ENCODE measurements at regions not wholly inside any gene's neighbourhood (a gene's known extent, or its start where the extent isn't known, plus 50 kb on each side); places are given as distances from the start of the nearest gene placed in this dataset.
A peak's percentile ranks its signal among the peaks of the same experiment; 100 is the strongest.

GRCh38 chr16:16868727-16869126 is 489.8 kb downstream of the NPIPA7 start:
- Histone ChIP-seq H3K9me3 (ENCODE audit: low read length) (no peaks in the 10 kb centered on the region), H3K4me3 (ENCODE audit: low read length) (no peak overlapping the region), H3K27ac (ENCODE audit: low read depth, low read length) (no peak overlapping the region), H3K36me3 (ENCODE audit: insufficient read depth, low read length) (no peaks in the 10 kb centered on the region), H3K27me3 (ENCODE audit: insufficient read depth, low read length, poor library complexity, severe bottlenecking) (no peaks in the 10 kb centered on the region), H3K4me1 (ENCODE audit: insufficient read depth, low read length) (no peaks in the 10 kb centered on the region)
- ChIA-PET POLR2A (no interaction called here), CTCF (no interaction called here)
- H3K4me1 Mint-ChIP-seq, result no peaks in the 10 kb centered on the region
- no peaks in the 10 kb centered on the region for H3K36me3 Mint-ChIP-seq
- H3K27me3 Mint-ChIP-seq, result peaks cover 6 to 36% of the 10 kb centered on the region in 2 donors
- no peak for DNase-seq
- peaks cover 0 to 3% (median 0%) of the 10 kb centered on the region in 5 donors for H3K9me3 Mint-ChIP-seq
- peak overlapping the region in 1 of 8 donors; percentile 38 for H3K27ac Mint-ChIP-seq
- H3K4me3 Mint-ChIP-seq, result no peak overlapping the region

GRCh38 chr16:16869746-16870145 is 490.8 kb downstream of the NPIPA7 start:
- H3K27ac Mint-ChIP-seq, result no peak overlapping the region
- ChIA-PET POLR2A (no interaction called here), CTCF (interaction anchor here (1.0 kb wide), 1 partner anchor 9 kb away, joined by 3 read pairs; no protein-coding TSS in a partner anchor)
- H3K36me3 Mint-ChIP-seq, result no peaks in the 10 kb centered on the region
- Histone ChIP-seq H3K27ac (ENCODE audit: low read depth, low read length) (no peak overlapping the region), H3K36me3 (ENCODE audit: insufficient read depth, low read length) (no peaks in the 10 kb centered on the region), H3K9me3 (ENCODE audit: low read length) (no peaks in the 10 kb centered on the region), H3K27me3 (ENCODE audit: insufficient read depth, low read length, poor library complexity, severe bottlenecking) (no peaks in the 10 kb centered on the region), H3K4me3 (ENCODE audit: low read length) (no peak overlapping the region), H3K4me1 (ENCODE audit: insufficient read depth, low read length) (no peaks in the 10 kb centered on the region)
- H3K4me1 Mint-ChIP-seq, result no peaks in the 10 kb centered on the region
- H3K4me3 Mint-ChIP-seq, result no peak overlapping the region
- peaks cover 0 to 3% (median 0%) of the 10 kb centered on the region in 5 donors for H3K9me3 Mint-ChIP-seq
- no peak for DNase-seq
- peaks cover 6 to 42% of the 10 kb centered on the region in 2 donors for H3K27me3 Mint-ChIP-seq

DNA sequence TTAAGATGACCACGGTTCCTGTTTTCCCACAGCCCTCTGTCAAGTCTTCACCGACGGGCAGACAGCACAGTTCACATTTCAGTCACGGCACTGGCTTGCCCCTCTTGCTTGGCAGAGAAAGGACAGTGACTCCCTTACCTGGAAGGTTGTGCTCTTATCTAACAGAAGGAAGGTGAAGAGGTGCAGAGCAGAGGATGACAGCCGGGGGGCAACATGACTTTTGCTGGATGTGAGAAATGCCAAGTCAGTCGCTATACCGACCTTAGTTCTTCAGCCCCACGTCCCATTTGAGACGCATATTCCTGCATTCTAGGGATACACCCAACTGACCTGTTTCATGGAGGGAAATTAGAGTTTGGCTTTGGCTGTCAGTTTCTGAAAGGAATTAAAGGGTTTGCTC is 492.3 kb downstream of the NPIPA7 start:
- no peak overlapping the region for H3K27ac ChIP-seq (ENCODE audit: low read depth, low read length)
- Mint-ChIP-seq H3K4me1 (no peaks in the 10 kb centered on the region), H3K27me3 (peaks cover 6 to 46% of the 10 kb centered on the region in 2 donors), H3K27ac (no peak overlapping the region), H3K4me3 (no peak overlapping the region), H3K36me3 (no peaks in the 10 kb centered on the region), H3K9me3 (peaks cover 0 to 3% (median 0%) of the 10 kb centered on the region in 5 donors)
- CTCF ChIA-PET, result no interaction called here
- no peak overlapping the region for H3K4me3 ChIP-seq (ENCODE audit: low read length)
- H3K9me3 ChIP-seq (ENCODE audit: low read length), result no peaks in the 10 kb centered on the region
- no peaks in the 10 kb centered on the region for H3K27me3 ChIP-seq (ENCODE audit: insufficient read depth, low read length, poor library complexity, severe bottlenecking)
- POLR2A ChIA-PET, result no interaction called here
- H3K36me3 ChIP-seq (ENCODE audit: insufficient read depth, low read length), result no peaks in the 10 kb centered on the region
- H3K4me1 ChIP-seq (ENCODE audit: insufficient read depth, low read length), result no peaks in the 10 kb centered on the region
- DNase-seq, result no peak

DNA sequence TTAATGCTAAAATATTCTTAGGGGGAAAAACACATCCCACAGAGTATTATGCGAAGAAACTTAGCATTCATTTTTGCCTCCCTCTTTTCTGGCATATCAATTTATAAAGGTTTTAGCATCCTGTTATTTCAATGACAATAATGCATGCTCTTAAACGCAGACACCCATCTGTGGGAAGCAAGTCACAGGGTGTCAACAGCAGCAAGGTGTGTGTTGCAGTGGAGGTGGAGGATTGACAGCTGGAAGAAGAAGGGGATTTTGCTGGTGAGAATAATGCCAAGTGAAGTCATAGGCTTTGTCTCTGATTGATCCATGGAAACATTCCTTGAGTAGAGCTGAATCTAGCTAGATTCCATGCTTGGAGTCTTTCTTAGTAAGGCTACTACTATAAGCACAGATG is 498.1 kb downstream of the NPIPA7 start:
- no peaks in the 10 kb centered on the region for H3K27me3 ChIP-seq (ENCODE audit: insufficient read depth, low read length, poor library complexity, severe bottlenecking)
- ChIA-PET POLR2A (no interaction called here), CTCF (no interaction called here)
- Mint-ChIP-seq H3K27me3 (peaks cover 11 to 30% of the 10 kb centered on the region in 2 donors), H3K36me3 (no peaks in the 10 kb centered on the region), H3K4me3 (no peak overlapping the region), H3K4me1 (no peaks in the 10 kb centered on the region), H3K27ac (no peak overlapping the region), H3K9me3 (no peaks in the 10 kb centered on the region)
- no peak for DNase-seq
- no peaks in the 10 kb centered on the region for H3K36me3 ChIP-seq (ENCODE audit: insufficient read depth, low read length)
- no peak overlapping the region for H3K4me3 ChIP-seq (ENCODE audit: low read length)
- H3K27ac ChIP-seq (ENCODE audit: low read depth, low read length), result no peak overlapping the region
- H3K4me1 ChIP-seq (ENCODE audit: insufficient read depth, low read length), result no peaks in the 10 kb centered on the region
- no peaks in the 10 kb centered on the region for H3K9me3 ChIP-seq (ENCODE audit: low read length)

DNA sequence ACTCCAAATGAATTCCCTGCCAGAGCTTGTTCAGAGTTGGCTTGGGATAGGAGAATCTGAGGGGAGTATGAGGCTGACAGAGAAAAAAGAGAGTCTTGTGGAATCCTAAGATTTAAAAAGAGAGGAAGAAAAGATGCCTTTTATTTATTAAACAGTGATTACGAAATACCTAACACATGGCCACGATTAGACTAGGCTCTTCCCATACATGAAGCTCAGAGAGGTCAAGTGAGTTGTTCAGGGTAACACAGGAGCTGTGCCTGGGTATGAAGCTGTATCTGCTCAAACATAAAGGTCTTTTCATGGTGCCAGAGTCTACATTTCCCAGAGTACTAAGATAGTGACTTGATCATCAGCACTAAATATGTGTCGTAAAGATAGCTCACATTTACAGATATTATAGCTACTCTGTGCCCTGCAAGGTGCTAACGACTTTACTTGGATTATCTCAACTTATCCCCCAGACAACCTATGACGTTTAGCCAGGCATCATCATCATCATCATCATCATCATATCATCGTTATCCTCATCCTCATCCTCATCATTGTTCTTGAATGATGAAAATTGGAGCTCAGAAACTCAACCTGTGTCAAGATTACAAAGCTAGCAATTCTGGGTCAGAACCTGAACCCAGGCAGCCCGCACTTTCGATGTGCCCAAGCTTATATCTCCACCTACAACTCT is 500.8 kb downstream of the NPIPA7 start:
- no peak for DNase-seq
- no peaks in the 10 kb centered on the region for H3K4me1 ChIP-seq (ENCODE audit: insufficient read depth, low read length)
- H3K27me3 Mint-ChIP-seq, result peaks cover 12 to 22% of the 10 kb centered on the region in 2 donors
- no peaks in the 10 kb centered on the region for H3K9me3 Mint-ChIP-seq
- no peak overlapping the region for H3K27ac Mint-ChIP-seq
- H3K36me3 ChIP-seq (ENCODE audit: insufficient read depth, low read length), result no peaks in the 10 kb centered on the region
- no peak overlapping the region for H3K4me3 ChIP-seq (ENCODE audit: low read length)
- no peaks in the 10 kb centered on the region for H3K36me3 Mint-ChIP-seq
- ChIA-PET CTCF (no interaction called here), POLR2A (no interaction called here)
- H3K4me3 Mint-ChIP-seq, result no peak overlapping the region
- no peaks in the 10 kb centered on the region for H3K27me3 ChIP-seq (ENCODE audit: insufficient read depth, low read length, poor library complexity, severe bottlenecking)
- no peaks in the 10 kb centered on the region for H3K9me3 ChIP-seq (ENCODE audit: low read length)
- no peaks in the 10 kb centered on the region for H3K4me1 Mint-ChIP-seq
- no peak overlapping the region for H3K27ac ChIP-seq (ENCODE audit: low read depth, low read length)

GRCh38 chr16:16881814-16882213 is 502.9 kb downstream of the NPIPA7 start:
- H3K9me3 ChIP-seq (ENCODE audit: low read length), result no peaks in the 10 kb centered on the region
- CTCF ChIA-PET, result no interaction called here

DNA sequence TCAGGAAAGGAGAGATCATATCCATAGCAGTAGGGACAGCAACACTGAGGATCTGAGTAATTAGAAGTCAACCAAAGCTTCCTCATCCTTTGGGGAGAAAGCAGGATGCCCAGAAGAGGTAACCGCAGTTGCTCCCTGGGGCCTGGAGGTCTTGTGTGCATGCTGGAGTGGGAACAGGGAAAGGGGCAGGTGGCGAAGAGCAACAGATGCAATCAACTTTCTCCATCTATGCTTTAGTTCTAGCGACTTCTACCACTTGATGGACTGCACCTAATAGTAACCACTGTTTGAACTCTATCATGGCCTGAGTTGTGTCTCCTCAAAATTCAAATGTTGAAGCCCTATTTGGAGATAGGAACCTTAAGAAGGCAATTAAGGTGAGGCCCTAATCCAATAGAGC is 503.8 kb downstream of the NPIPA7 start:
- ChIA-PET CTCF (no interaction called here), POLR2A (no interaction called here)

More at GRCh38 chr16:16881814-16882213, 502.9 kb downstream of the NPIPA7 start:
- Histone ChIP-seq H3K27me3 (ENCODE audit: insufficient read depth, low read length, poor library complexity, severe bottlenecking) (no peaks in the 10 kb centered on the region), H3K36me3 (ENCODE audit: insufficient read depth, low read length) (no peaks in the 10 kb centered on the region), H3K27ac (ENCODE audit: low read depth, low read length) (no peak overlapping the region), H3K4me3 (ENCODE audit: low read length) (no peak overlapping the region), H3K4me1 (ENCODE audit: insufficient read depth, low read length) (no peaks in the 10 kb centered on the region)
- H3K27me3 Mint-ChIP-seq, result peaks cover 10 to 18% of the 10 kb centered on the region in 2 donors
- no peaks in the 10 kb centered on the region for H3K9me3 Mint-ChIP-seq
- no peaks in the 10 kb centered on the region for H3K36me3 Mint-ChIP-seq
- POLR2A ChIA-PET, result no interaction called here
- no peak for DNase-seq
- no peaks in the 10 kb centered on the region for H3K4me1 Mint-ChIP-seq
- H3K27ac Mint-ChIP-seq, result peak overlapping the region in 1 of 8 donors; percentile 47
- no peak overlapping the region for H3K4me3 Mint-ChIP-seq

DNA sequence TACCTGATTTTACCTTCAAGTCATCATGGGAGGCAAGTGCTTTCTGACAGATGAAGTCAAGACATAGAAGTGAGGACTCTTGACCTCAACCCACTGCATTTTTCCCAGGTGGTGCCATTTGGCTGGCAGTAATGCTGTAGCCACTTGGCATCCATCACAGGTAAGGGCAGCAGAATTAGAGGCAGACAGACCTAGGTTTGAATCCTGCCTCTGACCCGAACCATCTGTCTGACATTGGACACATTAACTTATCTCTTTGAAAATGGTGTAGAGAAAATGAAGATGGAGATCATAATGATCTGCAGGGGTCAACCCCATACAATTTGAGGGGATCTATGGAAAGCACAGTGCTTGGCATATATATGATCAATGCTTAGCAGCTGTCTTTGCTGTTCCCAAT is 505.5 kb downstream of the NPIPA7 start:
- Histone ChIP-seq H3K27ac (ENCODE audit: low read depth, low read length) (no peak overlapping the region), H3K4me1 (ENCODE audit: insufficient read depth, low read length) (no peaks in the 10 kb centered on the region), H3K27me3 (ENCODE audit: insufficient read depth, low read length, poor library complexity, severe bottlenecking) (no peaks in the 10 kb centered on the region), H3K36me3 (ENCODE audit: insufficient read depth, low read length) (no peaks in the 10 kb centered on the region), H3K9me3 (ENCODE audit: low read length) (no peaks in the 10 kb centered on the region), H3K4me3 (ENCODE audit: low read length) (no peak overlapping the region)
- Mint-ChIP-seq H3K9me3 (no peaks in the 10 kb centered on the region), H3K36me3 (no peaks in the 10 kb centered on the region), H3K27ac (no peak overlapping the region), H3K4me1 (no peaks in the 10 kb centered on the region), H3K27me3 (peaks cover 10 to 15% of the 10 kb centered on the region in 2 donors), H3K4me3 (no peak overlapping the region)
- POLR2A ChIA-PET, result no interaction called here
- CTCF ChIA-PET, result no interaction called here
- no peak for DNase-seq

More for the DNA sequence above, 503.8 kb downstream of the NPIPA7 start:
- H3K4me3 Mint-ChIP-seq, result no peak overlapping the region
- Histone ChIP-seq H3K36me3 (ENCODE audit: insufficient read depth, low read length) (no peaks in the 10 kb centered on the region), H3K9me3 (ENCODE audit: low read length) (no peaks in the 10 kb centered on the region), H3K4me3 (ENCODE audit: low read length) (no peak overlapping the region), H3K4me1 (ENCODE audit: insufficient read depth, low read length) (no peaks in the 10 kb centered on the region), H3K27ac (ENCODE audit: low read depth, low read length) (no peak overlapping the region), H3K27me3 (ENCODE audit: insufficient read depth, low read length, poor library complexity, severe bottlenecking) (no peaks in the 10 kb centered on the region)
- no peak for DNase-seq
- no peaks in the 10 kb centered on the region for H3K4me1 Mint-ChIP-seq
- H3K27me3 Mint-ChIP-seq, result peaks cover 10 to 16% of the 10 kb centered on the region in 2 donors
- no peaks in the 10 kb centered on the region for H3K9me3 Mint-ChIP-seq
- no peak overlapping the region for H3K27ac Mint-ChIP-seq
- H3K36me3 Mint-ChIP-seq, result no peaks in the 10 kb centered on the region

Measured in CD8-positive, alpha-beta memory T cell (primary cell).